Liver (tissue), 3 donors: ENCODE measurements at regions not wholly inside any gene's neighbourhood (a gene's known extent, or its start where the extent isn't known, plus 50 kb on each side); places are given as distances from the start of the nearest gene placed in this dataset.

Experiments used
- ATF3 ChIP-seq: IDR thresholded peaks from 2 replicates; pipeline ENCODE4 v1.6.1; 2016; ENCODE audit warnings: antibody characterized with exemption
- EGR1 ChIP-seq, 2 donors: IDR thresholded peaks; 2 replicates each; pipeline ENCODE4 v1.6.1; 2016 to 2018; ENCODE audit warnings: antibody characterized with exemption in 2 of 2, low read depth in 2 of 2
- HNF4A ChIP-seq, 2 donors: conservative IDR thresholded peaks; 2 replicates each; pipeline ENCODE4 v1.6.1; 2016; ENCODE audit warnings: antibody characterized with exemption in 2 of 2, mild to moderate bottlenecking in 2 of 2
- HNF4G ChIP-seq: IDR thresholded peaks from 2 replicates; pipeline ENCODE4 v1.6.1; 2016; ENCODE audit warnings: antibody characterized with exemption
- RAD21 ChIP-seq, 2 donors: IDR thresholded peaks; 2 replicates each; pipeline ENCODE4 v1.6.1; 2016; ENCODE audit warnings: antibody characterized with exemption in 2 of 2, mild to moderate bottlenecking in 2 of 2
- RXRA ChIP-seq, 2 donors: IDR thresholded peaks; 2 replicates each; pipeline ENCODE4 v1.6.1; 2017 to 2018; ENCODE audit warnings: antibody characterized with exemption in 2 of 2, mild to moderate bottlenecking in 1 of 2
- SP1 ChIP-seq: IDR thresholded peaks from 2 replicates; pipeline ENCODE4 v1.6.1; 2018; ENCODE audit warnings: antibody characterized with exemption, mild to moderate bottlenecking
- TAF1 ChIP-seq: conservative IDR thresholded peaks from 2 replicates; pipeline ENCODE4 v1.6.1; 2016; ENCODE audit warnings: antibody characterized with exemption, mild to moderate bottlenecking
- YY1 ChIP-seq: IDR thresholded peaks from 2 replicates; pipeline ENCODE4 v1.6.1; 2016; ENCODE audit warnings: antibody characterized with exemption, mild to moderate bottlenecking
- TF ChIP-seq, protein P1 (sequence below): fragments of 150-350 bp; IDR thresholded peaks from 2 replicates; pipeline ENCODE4 v1.5.1; 2017; ENCODE audit warnings: improper control_type of control experiment, low read depth, low read length; ENCODE audit not compliant: missing input control
- TF ChIP-seq, protein P2 (sequence below): IDR thresholded peaks from 2 replicates; pipeline ENCODE4 v1.6.1; 2016; ENCODE audit warnings: antibody characterized with exemption
- TF ChIP-seq, protein P3 (sequence below): IDR thresholded peaks from 2 replicates; pipeline ENCODE4 v1.6.1; 2016; ENCODE audit warnings: antibody characterized with exemption
- donor health status: healthy.
- donor health status: healthy.

DNA sequence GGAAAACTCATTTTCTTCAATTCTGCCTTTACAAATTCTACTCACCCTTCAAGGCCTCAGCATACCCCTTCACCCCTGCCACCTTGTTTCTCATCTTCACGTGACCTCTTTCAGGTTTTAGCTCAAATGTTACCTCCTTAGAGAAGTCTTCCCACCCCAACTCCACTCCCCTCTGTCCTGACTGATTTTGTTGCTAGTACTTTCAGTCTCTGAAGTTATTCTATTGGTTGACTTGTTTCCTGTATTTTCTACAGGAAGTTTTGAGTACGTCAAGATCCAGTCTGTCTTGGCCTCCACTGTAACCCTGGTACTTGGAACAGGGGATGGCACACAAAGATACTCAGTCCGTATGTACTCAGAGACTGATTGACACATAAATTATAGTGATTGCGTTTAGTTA is 296.1 kb downstream of the DHX35 start:
- TF ChIP-seq, protein P1, sequence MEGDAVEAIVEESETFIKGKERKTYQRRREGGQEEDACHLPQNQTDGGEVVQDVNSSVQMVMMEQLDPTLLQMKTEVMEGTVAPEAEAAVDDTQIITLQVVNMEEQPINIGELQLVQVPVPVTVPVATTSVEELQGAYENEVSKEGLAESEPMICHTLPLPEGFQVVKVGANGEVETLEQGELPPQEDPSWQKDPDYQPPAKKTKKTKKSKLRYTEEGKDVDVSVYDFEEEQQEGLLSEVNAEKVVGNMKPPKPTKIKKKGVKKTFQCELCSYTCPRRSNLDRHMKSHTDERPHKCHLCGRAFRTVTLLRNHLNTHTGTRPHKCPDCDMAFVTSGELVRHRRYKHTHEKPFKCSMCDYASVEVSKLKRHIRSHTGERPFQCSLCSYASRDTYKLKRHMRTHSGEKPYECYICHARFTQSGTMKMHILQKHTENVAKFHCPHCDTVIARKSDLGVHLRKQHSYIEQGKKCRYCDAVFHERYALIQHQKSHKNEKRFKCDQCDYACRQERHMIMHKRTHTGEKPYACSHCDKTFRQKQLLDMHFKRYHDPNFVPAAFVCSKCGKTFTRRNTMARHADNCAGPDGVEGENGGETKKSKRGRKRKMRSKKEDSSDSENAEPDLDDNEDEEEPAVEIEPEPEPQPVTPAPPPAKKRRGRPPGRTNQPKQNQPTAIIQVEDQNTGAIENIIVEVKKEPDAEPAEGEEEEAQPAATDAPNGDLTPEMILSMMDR, result no peak
- TF ChIP-seq, protein P2, sequence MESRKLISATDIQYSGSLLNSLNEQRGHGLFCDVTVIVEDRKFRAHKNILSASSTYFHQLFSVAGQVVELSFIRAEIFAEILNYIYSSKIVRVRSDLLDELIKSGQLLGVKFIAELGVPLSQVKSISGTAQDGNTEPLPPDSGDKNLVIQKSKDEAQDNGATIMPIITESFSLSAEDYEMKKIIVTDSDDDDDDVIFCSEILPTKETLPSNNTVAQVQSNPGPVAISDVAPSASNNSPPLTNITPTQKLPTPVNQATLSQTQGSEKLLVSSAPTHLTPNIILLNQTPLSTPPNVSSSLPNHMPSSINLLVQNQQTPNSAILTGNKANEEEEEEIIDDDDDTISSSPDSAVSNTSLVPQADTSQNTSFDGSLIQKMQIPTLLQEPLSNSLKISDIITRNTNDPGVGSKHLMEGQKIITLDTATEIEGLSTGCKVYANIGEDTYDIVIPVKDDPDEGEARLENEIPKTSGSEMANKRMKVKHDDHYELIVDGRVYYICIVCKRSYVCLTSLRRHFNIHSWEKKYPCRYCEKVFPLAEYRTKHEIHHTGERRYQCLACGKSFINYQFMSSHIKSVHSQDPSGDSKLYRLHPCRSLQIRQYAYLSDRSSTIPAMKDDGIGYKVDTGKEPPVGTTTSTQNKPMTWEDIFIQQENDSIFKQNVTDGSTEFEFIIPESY, result no peak
- TF ChIP-seq HNF4G (no peak), RXRA (IDR thresholded peaks at IDR 0.05) (no peak), RAD21 (IDR thresholded peaks at IDR 0.05) (no peak), TAF1 (no peak), EGR1 (IDR thresholded peaks at IDR 0.05; ENCODE audit: low read depth in 2 of 2) (no peak), SP1 (no peak), YY1 (no peak), ATF3 (no peak), HNF4A (conservative IDR thresholded peaks at IDR 0.05) (no peak)
- TF ChIP-seq, protein P3, sequence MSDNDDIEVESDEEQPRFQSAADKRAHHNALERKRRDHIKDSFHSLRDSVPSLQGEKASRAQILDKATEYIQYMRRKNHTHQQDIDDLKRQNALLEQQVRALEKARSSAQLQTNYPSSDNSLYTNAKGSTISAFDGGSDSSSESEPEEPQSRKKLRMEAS, result no peak
